NCI-H1092 (cell line): ENCODE measurements at regions not wholly inside any gene's neighbourhood (a gene's known extent, or its start where the extent isn't known, plus 50 kb on each side); places are given as distances from the start of the nearest gene placed in this dataset.

Experiments
- DNase-seq: peaks from one replicate; lab custom pipeline; 2025; lab: John Stamatoyannopoulos, UW

- DNase-seq = no peak
These were observed 338.3 kb downstream of the LTN1 start for GRCh38 chr21:28654406-28654805.

- DNase-seq = no peak
These were observed 347.9 kb downstream of the LTN1 start for GRCh38 chr21:28644762-28645161.

GRCh38 chr21:28642891-28643290 is 349.8 kb downstream of the LTN1 start:
- no peak for DNase-seq

- DNase-seq = no peak
These were observed 350.9 kb downstream of the LTN1 start for GRCh38 chr21:28641731-28642130.

- DNase-seq = no peak
These were observed 352.4 kb downstream of the LTN1 start for GRCh38 chr21:28640326-28640725.

GRCh38 chr21:28639737-28640136 is 352.9 kb downstream of the LTN1 start:
- DNase-seq = no peak

GRCh38 chr21:28636752-28637691 is 355.7 kb downstream of the LTN1 start:
- DNase-seq = no peak

GRCh38 chr21:28635541-28635940 is 357.1 kb downstream of the LTN1 start:
- DNase-seq = no peak

- DNase-seq = no peak
These were observed 358.7 kb downstream of the LTN1 start for GRCh38 chr21:28633839-28634555.

GRCh38 chr21:28632755-28633408 is 359.8 kb downstream of the LTN1 start:
- DNase-seq = no peak

GRCh38 chr21:28627691-28628090 is 365.0 kb downstream of the LTN1 start:
- no peak for DNase-seq

GRCh38 chr21:28627261-28627660 is 365.4 kb downstream of the LTN1 start:
- DNase-seq = no peak

- no peak for DNase-seq
These were observed 368.1 kb downstream of the LTN1 start for GRCh38 chr21:28624626-28625025.

GRCh38 chr21:28617300-28617699 is 375.4 kb downstream of the LTN1 start:
- no peak for DNase-seq

GRCh38 chr21:28615276-28615675 is 377.4 kb downstream of the LTN1 start:
- no peak for DNase-seq

GRCh38 chr21:28614791-28615190 is 377.9 kb downstream of the LTN1 start:
- no peak for DNase-seq

- no peak for DNase-seq
These were observed 384.0 kb downstream of the LTN1 start for GRCh38 chr21:28608646-28609045.

GRCh38 chr21:28607545-28607944 is 385.1 kb downstream of the LTN1 start:
- DNase-seq = no peak

- no peak for DNase-seq
These were observed 387.6 kb downstream of the LTN1 start for GRCh38 chr21:28604946-28605537.

- DNase-seq = no peak
These were observed 390.1 kb downstream of the LTN1 start for GRCh38 chr21:28602546-28602945.

- DNase-seq = no peak
These were observed 394.5 kb downstream of the LTN1 start for GRCh38 chr21:28598214-28598613.

- no peak for DNase-seq
These were observed 400.3 kb downstream of the LTN1 start for GRCh38 chr21:28592205-28592865.
